Caco-2 (cell line): ENCODE measurements at regions not wholly inside any gene's neighbourhood (a gene's known extent, or its start where the extent isn't known, plus 50 kb on each side); places are given as distances from the start of the nearest gene placed in this dataset.

ENCODE experiments used
- BruUV-seq: library from RNA; stranded (reverse); fragments of 400-500 nt; replicated peaks from 2 replicates; lab custom pipeline; 2021; lab: Mats Ljungman, UMichigan
- CTCF ChIA-PET: fragments of 300-600 bp; sonication (Branson Sonifier 250); formaldehyde crosslinking; loops from one replicate; lab custom pipeline; 2022; ENCODE audit warnings: antibody characterized with exemption; lab: Charles Lee
- POLR2A ChIA-PET: fragments of 300-600 bp; sonication (Branson Sonifier 250); formaldehyde crosslinking; loops from one replicate; lab custom pipeline; 2022; ENCODE audit warnings: antibody characterized with exemption; lab: Charles Lee
- DNase-seq, 2 experiments: peaks; one replicate each; pipeline versions ENCODE4 v3.0.0 to v3.0.0-alpha.2; 2020 to 2022
- H3K27me3 ChIP-seq: replicated peaks from 2 replicates; pipeline ENCODE4 v1.6.0; 2011; ENCODE audit warnings: low read length; ENCODE audit not compliant: control insufficient read depth, insufficient read depth
- H3K36me3 ChIP-seq: 2 replicates; pipeline ENCODE4 v1.5.1; 2011; ENCODE audit warnings: low read length; ENCODE audit not compliant: control insufficient read depth, insufficient read depth
- H3K4me1 ChIP-seq: fragments of 250-450 bp; sonication (Bioruptor Pico); 2 replicates; pipeline ENCODE4 v1.5.1; 2020; ENCODE audit warnings: mild to moderate bottlenecking
- H3K4me3 ChIP-seq: 2 replicates; pipeline ENCODE4 v1.5.1; 2011; ENCODE audit warnings: low read depth, mild to moderate bottlenecking, control low read depth, low read length
- H3K9me3 ChIP-seq: fragments of 250-450 bp; sonication (Bioruptor Pico); 2 replicates; pipeline ENCODE4 v1.5.1; 2020; ENCODE audit warnings: mild to moderate bottlenecking, moderate library complexity
- H3K27ac Mint-ChIP-seq: one replicate; pipeline ENCODE4 v1.8.0; 2022; ENCODE audit warnings: mixed read lengths; ENCODE audit not compliant: unreplicated experiment
- H3K27me3 Mint-ChIP-seq: one replicate; pipeline ENCODE4 v1.8.0; 2022; ENCODE audit warnings: mixed read lengths; ENCODE audit not compliant: insufficient read depth, unreplicated experiment
- H3K36me3 Mint-ChIP-seq: one replicate; pipeline ENCODE4 v1.8.0; 2022; ENCODE audit warnings: mild to moderate bottlenecking, mixed read lengths; ENCODE audit not compliant: insufficient read depth, unreplicated experiment
- H3K4me1 Mint-ChIP-seq: one replicate; pipeline ENCODE4 v1.8.0; 2022; ENCODE audit warnings: low read depth, mixed read lengths; ENCODE audit not compliant: unreplicated experiment
- H3K4me3 Mint-ChIP-seq: one replicate; pipeline ENCODE4 v1.8.0; 2022; ENCODE audit warnings: mild to moderate bottlenecking, moderate library complexity, mixed read lengths; ENCODE audit not compliant: unreplicated experiment
- H3K9me3 Mint-ChIP-seq: one replicate; pipeline ENCODE4 v1.8.0; 2022; ENCODE audit warnings: mixed read lengths; ENCODE audit not compliant: unreplicated experiment
- intact Hi-C: fragments of 100-400 bp; cut with micrococcal nuclease; formaldehyde crosslinking; loops from one replicate; pipeline ENCODE4 v1.10.0; 2022; ENCODE audit not compliant: unreplicated experiment
- TF ChIP-seq, protein P1 (sequence below), 2 experiments: fragments of 200-600 bp in 1 of 2; IDR thresholded peaks; 1 replicate in 1 of 2; 2 replicates in 1 of 2; pipeline versions ENCODE4 v1.5.1 to v1.8.0; 2011 to 2022; ENCODE audit warnings: antibody characterized with exemption in 1 of 2, control low read depth in 1 of 2, inconsistent platforms in 1 of 2, low read depth in 1 of 2, low read length in 1 of 2, mild to moderate bottlenecking in 1 of 2, moderate library complexity in 1 of 2; ENCODE audit not compliant: insufficient read depth in 1 of 2, severe bottlenecking in 1 of 2, unreplicated experiment in 1 of 2

DNA sequence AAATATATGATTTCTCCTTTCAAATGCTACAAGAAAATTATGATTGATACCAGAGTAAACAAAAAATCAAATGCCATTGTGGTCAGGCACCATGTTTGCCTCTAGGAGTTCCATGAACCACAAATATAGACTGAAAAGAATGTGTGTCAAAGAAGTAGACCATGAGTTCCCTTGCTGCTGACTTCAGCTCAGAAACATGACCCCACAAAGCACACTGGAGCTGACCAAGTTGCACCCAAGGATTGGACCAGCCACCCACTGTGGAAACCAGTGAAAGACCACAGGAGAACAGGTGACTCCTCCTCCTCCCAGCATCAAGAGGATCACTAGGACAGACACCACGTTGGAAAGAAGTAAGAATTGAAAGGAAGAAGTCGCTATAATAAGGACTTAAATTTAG lies 90.8 kb upstream of the TENT5A start:
- Mint-ChIP-seq H3K27ac (no peak overlapping the region), H3K4me3 (no peak overlapping the region), H3K36me3 (no peaks in the 10 kb centered on the region), H3K4me1 (peaks cover 15% of the 10 kb centered on the region), H3K27me3 (no peaks in the 10 kb centered on the region), H3K9me3 (peaks cover 6% of the 10 kb centered on the region)
- no TSS peak for BruUV-seq
- H3K36me3 ChIP-seq, result no peaks in the 10 kb centered on the region
- H3K4me1 ChIP-seq, result peaks cover 46% of the 10 kb centered on the region
- ChIA-PET CTCF (no interaction called here), POLR2A (no interaction called here)
- no peak overlapping the region for H3K4me3 ChIP-seq
- H3K9me3 ChIP-seq, result no peaks in the 10 kb centered on the region
- intact Hi-C loops, result loop anchor here (10.0 kb wide), 1 partner anchor 599 kb away; no protein-coding TSS in a partner anchor
- no peak for DNase-seq
- H3K27me3 ChIP-seq, result no peaks in the 10 kb centered on the region
- TF ChIP-seq, protein P1, sequence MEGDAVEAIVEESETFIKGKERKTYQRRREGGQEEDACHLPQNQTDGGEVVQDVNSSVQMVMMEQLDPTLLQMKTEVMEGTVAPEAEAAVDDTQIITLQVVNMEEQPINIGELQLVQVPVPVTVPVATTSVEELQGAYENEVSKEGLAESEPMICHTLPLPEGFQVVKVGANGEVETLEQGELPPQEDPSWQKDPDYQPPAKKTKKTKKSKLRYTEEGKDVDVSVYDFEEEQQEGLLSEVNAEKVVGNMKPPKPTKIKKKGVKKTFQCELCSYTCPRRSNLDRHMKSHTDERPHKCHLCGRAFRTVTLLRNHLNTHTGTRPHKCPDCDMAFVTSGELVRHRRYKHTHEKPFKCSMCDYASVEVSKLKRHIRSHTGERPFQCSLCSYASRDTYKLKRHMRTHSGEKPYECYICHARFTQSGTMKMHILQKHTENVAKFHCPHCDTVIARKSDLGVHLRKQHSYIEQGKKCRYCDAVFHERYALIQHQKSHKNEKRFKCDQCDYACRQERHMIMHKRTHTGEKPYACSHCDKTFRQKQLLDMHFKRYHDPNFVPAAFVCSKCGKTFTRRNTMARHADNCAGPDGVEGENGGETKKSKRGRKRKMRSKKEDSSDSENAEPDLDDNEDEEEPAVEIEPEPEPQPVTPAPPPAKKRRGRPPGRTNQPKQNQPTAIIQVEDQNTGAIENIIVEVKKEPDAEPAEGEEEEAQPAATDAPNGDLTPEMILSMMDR (IDR thresholded peaks at IDR 0.05; ENCODE audit: insufficient read depth in 1 of 2, low read depth in 1 of 2, low read length in 1 of 2, severe bottlenecking in 1 of 2, unreplicated experiment in 1 of 2), result no peak

DNA sequence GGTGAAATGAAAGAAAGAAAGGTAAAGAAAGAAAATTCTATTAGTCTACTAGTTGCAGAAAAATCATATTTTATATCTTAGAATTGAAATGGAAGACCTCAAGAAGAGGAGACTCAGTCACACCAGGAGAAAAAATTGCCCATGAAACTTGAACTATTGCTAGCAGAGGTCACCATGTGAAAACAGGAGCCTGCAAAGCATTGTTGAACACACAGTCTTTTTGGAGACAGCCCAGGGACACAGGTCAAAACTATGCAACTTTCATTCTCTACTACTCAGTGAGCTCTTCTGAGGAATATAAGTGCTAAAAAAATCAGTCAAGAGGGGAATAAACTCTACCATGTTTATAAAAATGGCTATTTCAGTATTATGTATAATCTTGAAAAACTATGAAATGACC lies 89.8 kb upstream of the TENT5A start:
- intact Hi-C loops, result loop anchor here (10.0 kb wide), 1 partner anchor 597 kb away; no protein-coding TSS in a partner anchor
- TF ChIP-seq, protein P1 (IDR thresholded peaks at IDR 0.05; ENCODE audit: insufficient read depth in 1 of 2, low read depth in 1 of 2, low read length in 1 of 2, severe bottlenecking in 1 of 2, unreplicated experiment in 1 of 2), result no peak
- Mint-ChIP-seq H3K4me3 (no peak overlapping the region), H3K9me3 (no peaks in the 10 kb centered on the region), H3K27me3 (no peaks in the 10 kb centered on the region), H3K4me1 (peaks cover 18% of the 10 kb centered on the region), H3K27ac (no peak overlapping the region), H3K36me3 (no peaks in the 10 kb centered on the region)
- CTCF ChIA-PET, result no interaction called here
- DNase-seq, result no peak
- Histone ChIP-seq H3K4me3 (no peak overlapping the region), H3K4me1 (peaks cover 46% of the 10 kb centered on the region), H3K9me3 (no peaks in the 10 kb centered on the region), H3K27me3 (no peaks in the 10 kb centered on the region), H3K36me3 (no peaks in the 10 kb centered on the region)
- POLR2A ChIA-PET, result no interaction called here
- BruUV-seq, result no TSS peak

DNA sequence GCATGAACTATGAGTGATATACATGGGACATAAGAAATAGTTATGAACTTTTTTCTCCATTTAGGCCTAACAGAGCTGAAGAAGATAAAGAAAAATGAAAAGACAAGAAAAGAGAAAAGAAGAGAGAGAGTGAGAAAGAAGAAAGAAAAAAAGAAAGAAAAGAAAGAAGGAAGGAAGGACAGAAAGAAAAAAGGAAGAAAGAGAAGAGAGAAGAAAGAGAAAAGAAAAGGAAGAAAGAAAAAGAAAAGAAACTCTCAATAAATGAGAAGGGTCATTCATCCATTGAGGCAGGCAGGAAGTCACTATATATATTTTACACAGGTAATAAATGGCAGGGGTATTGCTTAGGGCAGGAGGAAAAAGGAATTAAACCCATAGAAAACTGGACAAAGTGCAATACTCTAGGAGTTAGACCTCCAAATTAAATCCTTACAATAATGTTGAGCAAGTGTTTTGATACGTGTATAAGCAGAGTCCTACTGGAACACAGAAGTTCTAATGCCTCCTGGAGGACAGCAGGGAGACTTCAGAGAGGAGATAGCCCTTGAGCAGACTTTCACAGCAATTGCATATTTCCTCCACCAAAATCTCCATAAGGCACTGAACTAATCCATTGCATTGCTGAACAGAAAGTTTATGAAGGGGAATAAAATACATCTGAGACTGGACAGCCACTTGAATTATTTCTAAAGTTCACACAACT lies 86.4 kb upstream of the TENT5A start:
- Histone ChIP-seq H3K36me3 (no peaks in the 10 kb centered on the region), H3K4me1 (peaks cover 36% of the 10 kb centered on the region), H3K4me3 (no peak overlapping the region), H3K9me3 (no peaks in the 10 kb centered on the region), H3K27me3 (no peaks in the 10 kb centered on the region)
- H3K36me3 Mint-ChIP-seq, result peaks cover 6% of the 10 kb centered on the region
- no peak overlapping the region for H3K4me3 Mint-ChIP-seq
- intact Hi-C loops, result loop anchor here (1.0 to 2.0 kb wide), 4 partner anchors 8 to 99 kb away; partner anchors contain the start of gene TENT5A
- peak overlapping the region; percentile 67 for H3K27ac Mint-ChIP-seq
- peaks cover 15% of the 10 kb centered on the region for H3K9me3 Mint-ChIP-seq
- ChIA-PET CTCF (interaction anchor here (0.9 kb wide), 1 partner anchor 10 kb away, joined by 3 read pairs; no protein-coding TSS in a partner anchor), POLR2A (interaction anchor here (1.5 kb wide), 1 partner anchor 86 kb away, joined by 10 read pairs; the partner anchor contains the start of gene TENT5A)
- DNase-seq, result no peak
- H3K4me1 Mint-ChIP-seq, result peaks cover 38% of the 10 kb centered on the region
- TF ChIP-seq, protein P1 (IDR thresholded peaks at IDR 0.05; ENCODE audit: insufficient read depth in 1 of 2, low read depth in 1 of 2, low read length in 1 of 2, severe bottlenecking in 1 of 2, unreplicated experiment in 1 of 2), result no peak
- no TSS peak for BruUV-seq
- H3K27me3 Mint-ChIP-seq, result no peaks in the 10 kb centered on the region
